Fibroblast of mammary gland (primary cell): ENCODE measurements at regions not wholly inside any gene's neighbourhood (a gene's known extent, or its start where the extent isn't known, plus 50 kb on each side); places are given as distances from the start of the nearest gene placed in this dataset.
"Not testable (repeated sequence)": the region's sequence is repeated elsewhere in the genome, so short reads cannot be mapped to it uniquely, and the experiment has no call there.

ENCODE experiments used
- DNase-seq: peaks from one replicate; pipeline ENCODE4 v3.0.0-alpha.2; 2010; ENCODE audit warnings: low read depth
- H3K4me3 ChIP-seq: 2 replicates; pipeline ENCODE4 v1.5.1; 2011; ENCODE audit warnings: low read depth, mild to moderate bottlenecking, low read length, moderate library complexity; ENCODE audit not compliant: control insufficient read depth
- CTCF ChIP-seq: conservative IDR thresholded peaks from 2 replicates; pipeline ENCODE4 v1.5.1; 2011; ENCODE audit warnings: low read depth, low read length, inconsistent platforms; ENCODE audit not compliant: control insufficient read depth, insufficient read depth

- TF ChIP-seq CTCF: no peak
- H3K4me3 ChIP-seq: no peak overlapping the region
- DNase-seq: no peak
Measured at GRCh38 chr2:21367421-21367820, 243.7 kb downstream of the TDRD15 start.

- DNase-seq: no peak
- H3K4me3 ChIP-seq: no peak overlapping the region
- no peak for TF ChIP-seq CTCF
Measured at GRCh38 chr2:21369787-21370186, 246.0 kb downstream of the TDRD15 start.

- no peak overlapping the region for H3K4me3 ChIP-seq
- DNase-seq: no peak
- TF ChIP-seq CTCF: no peak
Measured at GRCh38 chr2:21371499-21372003, 247.8 kb downstream of the TDRD15 start.

- DNase-seq: no peak
- H3K4me3 ChIP-seq: no peak overlapping the region
Measured at GRCh38 chr2:21372654-21373053, 248.9 kb downstream of the TDRD15 start.

GRCh38 chr2:21376864-21377263 is 253.1 kb downstream of the TDRD15 start:
- TF ChIP-seq CTCF: no peak
- no peak overlapping the region for H3K4me3 ChIP-seq
- no peak for DNase-seq

More at GRCh38 chr2:21372654-21373053, 248.9 kb downstream of the TDRD15 start:
- TF ChIP-seq CTCF: no peak

GRCh38 chr2:21379140-21379539 is 255.4 kb downstream of the TDRD15 start:
- DNase-seq: no peak
- no peak for TF ChIP-seq CTCF
- no peak overlapping the region for H3K4me3 ChIP-seq

GRCh38 chr2:21379668-21380067 is 255.9 kb downstream of the TDRD15 start:
- not testable (repeated sequence) for DNase-seq, H3K4me3 ChIP-seq
